ENCODE measurements at regions not wholly inside any gene's neighbourhood (a gene's known extent, or its start where the extent isn't known, plus 50 kb on each side); places are given as distances from the start of the nearest gene placed in this dataset.

GRCh38 chr13:58191754-58192153 is 560.2 kb downstream of the PCDH17 start:
- intact Hi-C loops (cut with micrococcal nuclease), result no loop called here
- Mint-ChIP-seq H3K9me3 (ENCODE audit: unreplicated experiment) (peaks cover 8% of the 10 kb centered on the region), H3K36me3 (ENCODE audit: insufficient read depth, unreplicated experiment) (no peaks in the 10 kb centered on the region), H3K27ac (ENCODE audit: low read depth, unreplicated experiment) (no peak overlapping the region), H3K27me3 (ENCODE audit: insufficient read depth, unreplicated experiment) (no peaks in the 10 kb centered on the region), H3K4me1 (ENCODE audit: insufficient read depth, unreplicated experiment) (no peaks in the 10 kb centered on the region), H3K4me3 (ENCODE audit: unreplicated experiment) (no peak overlapping the region)
- no peak for DNase-seq (ENCODE audit: unreplicated experiment)
- CTCF ChIA-PET, result no interaction called here
- BruUV-seq (replicated peaks), result no TSS peak
- POLR2A ChIA-PET, result no interaction called here
- TF ChIP-seq, protein P1, sequence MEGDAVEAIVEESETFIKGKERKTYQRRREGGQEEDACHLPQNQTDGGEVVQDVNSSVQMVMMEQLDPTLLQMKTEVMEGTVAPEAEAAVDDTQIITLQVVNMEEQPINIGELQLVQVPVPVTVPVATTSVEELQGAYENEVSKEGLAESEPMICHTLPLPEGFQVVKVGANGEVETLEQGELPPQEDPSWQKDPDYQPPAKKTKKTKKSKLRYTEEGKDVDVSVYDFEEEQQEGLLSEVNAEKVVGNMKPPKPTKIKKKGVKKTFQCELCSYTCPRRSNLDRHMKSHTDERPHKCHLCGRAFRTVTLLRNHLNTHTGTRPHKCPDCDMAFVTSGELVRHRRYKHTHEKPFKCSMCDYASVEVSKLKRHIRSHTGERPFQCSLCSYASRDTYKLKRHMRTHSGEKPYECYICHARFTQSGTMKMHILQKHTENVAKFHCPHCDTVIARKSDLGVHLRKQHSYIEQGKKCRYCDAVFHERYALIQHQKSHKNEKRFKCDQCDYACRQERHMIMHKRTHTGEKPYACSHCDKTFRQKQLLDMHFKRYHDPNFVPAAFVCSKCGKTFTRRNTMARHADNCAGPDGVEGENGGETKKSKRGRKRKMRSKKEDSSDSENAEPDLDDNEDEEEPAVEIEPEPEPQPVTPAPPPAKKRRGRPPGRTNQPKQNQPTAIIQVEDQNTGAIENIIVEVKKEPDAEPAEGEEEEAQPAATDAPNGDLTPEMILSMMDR (IDR thresholded peaks at IDR 0.05; ENCODE audit: unreplicated experiment), result no peak

- H3K9me3 Mint-ChIP-seq (ENCODE audit: unreplicated experiment), result peaks cover 15% of the 10 kb centered on the region
- H3K27ac Mint-ChIP-seq (ENCODE audit: low read depth, unreplicated experiment), result no peak overlapping the region
- no peaks in the 10 kb centered on the region for H3K36me3 Mint-ChIP-seq (ENCODE audit: insufficient read depth, unreplicated experiment)
- POLR2A ChIA-PET, result no interaction called here
- TF ChIP-seq, protein P1 (IDR thresholded peaks at IDR 0.05; ENCODE audit: unreplicated experiment), result no peak
- no peak for DNase-seq (ENCODE audit: unreplicated experiment)
- BruUV-seq (replicated peaks), result no TSS peak
- no peak overlapping the region for H3K4me3 Mint-ChIP-seq (ENCODE audit: unreplicated experiment)
- no peaks in the 10 kb centered on the region for H3K27me3 Mint-ChIP-seq (ENCODE audit: insufficient read depth, unreplicated experiment)
- intact Hi-C loops (cut with micrococcal nuclease), result no loop called here
- CTCF ChIA-PET, result interaction anchor here (0.5 to 0.7 kb wide), 2 partner anchors 205 to 369 kb away, joined by 3 read pairs; no protein-coding TSS in a partner anchor
- no peaks in the 10 kb centered on the region for H3K4me1 Mint-ChIP-seq (ENCODE audit: insufficient read depth, unreplicated experiment)
Observed at GRCh38 chr13:58202099-58202498, 570.6 kb downstream of the PCDH17 start.

GRCh38 chr13:58207501-58207900 is 576.0 kb downstream of the PCDH17 start:
- ChIA-PET POLR2A (no interaction called here), CTCF (interaction anchor here (0.6 kb wide), 1 partner anchor 79 kb away, joined by 3 read pairs; no protein-coding TSS in a partner anchor)
- BruUV-seq (replicated peaks), result no TSS peak
- no peaks in the 10 kb centered on the region for H3K36me3 Mint-ChIP-seq (ENCODE audit: insufficient read depth, unreplicated experiment)
- intact Hi-C loops (cut with micrococcal nuclease), result no loop called here
- DNase-seq (ENCODE audit: unreplicated experiment), result no peak
- TF ChIP-seq, protein P1 (IDR thresholded peaks at IDR 0.05; ENCODE audit: unreplicated experiment), result no peak
- H3K27ac Mint-ChIP-seq (ENCODE audit: low read depth, unreplicated experiment), result no peak overlapping the region
- H3K9me3 Mint-ChIP-seq (ENCODE audit: unreplicated experiment), result peaks cover 14% of the 10 kb centered on the region
- H3K27me3 Mint-ChIP-seq (ENCODE audit: insufficient read depth, unreplicated experiment), result peaks cover 12% of the 10 kb centered on the region
- H3K4me3 Mint-ChIP-seq (ENCODE audit: unreplicated experiment), result no peak overlapping the region
- H3K4me1 Mint-ChIP-seq (ENCODE audit: insufficient read depth, unreplicated experiment), result no peaks in the 10 kb centered on the region

GRCh38 chr13:58235454-58235853 is 603.9 kb downstream of the PCDH17 start:
- POLR2A ChIA-PET, result no interaction called here
- Mint-ChIP-seq H3K9me3 (ENCODE audit: unreplicated experiment) (peaks cover 7% of the 10 kb centered on the region), H3K27ac (ENCODE audit: low read depth, unreplicated experiment) (no peak overlapping the region), H3K4me3 (ENCODE audit: unreplicated experiment) (no peak overlapping the region), H3K36me3 (ENCODE audit: insufficient read depth, unreplicated experiment) (no peaks in the 10 kb centered on the region), H3K4me1 (ENCODE audit: insufficient read depth, unreplicated experiment) (no peaks in the 10 kb centered on the region), H3K27me3 (ENCODE audit: insufficient read depth, unreplicated experiment) (peaks cover 9% of the 10 kb centered on the region)
- CTCF ChIA-PET, result no interaction called here
- no peak for DNase-seq (ENCODE audit: unreplicated experiment)
- BruUV-seq (replicated peaks), result no TSS peak
- TF ChIP-seq, protein P1 (IDR thresholded peaks at IDR 0.05; ENCODE audit: unreplicated experiment), result no peak
- intact Hi-C loops (cut with micrococcal nuclease), result no loop called here
